ENCODE measurements at regions not wholly inside any gene's neighbourhood (a gene's known extent, or its start where the extent isn't known, plus 50 kb on each side); places are given as distances from the start of the nearest gene placed in this dataset.

DNA sequence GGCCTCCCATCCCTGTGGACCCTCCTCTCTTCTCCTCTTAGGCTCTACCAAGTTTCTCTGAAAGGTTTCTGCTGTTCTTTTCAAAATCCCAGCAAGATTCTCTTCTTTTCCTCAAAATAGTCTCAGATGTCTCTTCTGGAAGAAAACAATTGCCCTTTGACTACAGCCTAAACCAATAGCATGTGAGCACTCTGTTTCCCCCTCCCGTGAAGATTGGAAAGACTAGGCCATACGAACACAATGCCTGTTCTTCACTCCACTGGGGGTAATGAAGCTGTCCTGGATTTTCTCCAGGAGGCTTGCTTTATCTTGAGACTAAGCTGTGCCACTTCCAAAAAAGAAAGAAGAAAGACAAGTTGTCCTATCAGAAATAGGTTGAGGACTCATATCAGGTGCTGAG is 178.7 kb upstream of the MCTP2 start:
- DNase-seq (ENCODE audit: low spot score) (no peak), ATAC-seq (no peak)
- H3K36me3 Mint-ChIP-seq = no peaks in the 10 kb centered on the region
- no peaks in the 10 kb centered on the region; the same call in 1 of the 2 replicates for H3K27me3 Mint-ChIP-seq (ENCODE audit: low read depth)
- no peak overlapping the region for H3K4me3 Mint-ChIP-seq
- POLR2A ChIA-PET = no interaction called here
- no peak overlapping the region for H3K27ac Mint-ChIP-seq
- H3K4me1 Mint-ChIP-seq = no peaks in the 10 kb centered on the region
- TF ChIP-seq STAT6 (CRISPR knock-in tag; conservative IDR thresholded peaks at IDR 0.05; ENCODE audit: low read depth) (no peak), TP53 (CRISPR knock-in tag; IDR thresholded peaks at IDR 0.05) (no peak), TEAD4 (CRISPR knock-in tag; IDR thresholded peaks at IDR 0.05) (no peak), SP1 (CRISPR knock-in tag; conservative IDR thresholded peaks at IDR 0.05) (no peak), EMX1 (CRISPR knock-in tag; IDR thresholded peaks at IDR 0.05) (no peak), ERG (CRISPR knock-in tag; IDR thresholded peaks at IDR 0.05) (no peak), MYBL2 (CRISPR knock-in tag; IDR thresholded peaks at IDR 0.05) (no peak), JUN (CRISPR knock-in tag; IDR thresholded peaks at IDR 0.05) (no peak), CREM (CRISPR knock-in tag; IDR thresholded peaks at IDR 0.05) (no peak), ESRRA (CRISPR knock-in tag; IDR thresholded peaks at IDR 0.05; ENCODE audit: borderline replicate concordance) (no peak), ZNF423 (CRISPR knock-in tag; IDR thresholded peaks at IDR 0.05) (no peak), ZNF396 (CRISPR knock-in tag; IDR thresholded peaks at IDR 0.05; ENCODE audit: borderline replicate concordance) (no peak), JAZF1 (CRISPR knock-in tag; IDR thresholded peaks at IDR 0.05) (no peak), SMAD4 (CRISPR knock-in tag; IDR thresholded peaks at IDR 0.05) (no peak)
- TF ChIP-seq, protein P1, sequence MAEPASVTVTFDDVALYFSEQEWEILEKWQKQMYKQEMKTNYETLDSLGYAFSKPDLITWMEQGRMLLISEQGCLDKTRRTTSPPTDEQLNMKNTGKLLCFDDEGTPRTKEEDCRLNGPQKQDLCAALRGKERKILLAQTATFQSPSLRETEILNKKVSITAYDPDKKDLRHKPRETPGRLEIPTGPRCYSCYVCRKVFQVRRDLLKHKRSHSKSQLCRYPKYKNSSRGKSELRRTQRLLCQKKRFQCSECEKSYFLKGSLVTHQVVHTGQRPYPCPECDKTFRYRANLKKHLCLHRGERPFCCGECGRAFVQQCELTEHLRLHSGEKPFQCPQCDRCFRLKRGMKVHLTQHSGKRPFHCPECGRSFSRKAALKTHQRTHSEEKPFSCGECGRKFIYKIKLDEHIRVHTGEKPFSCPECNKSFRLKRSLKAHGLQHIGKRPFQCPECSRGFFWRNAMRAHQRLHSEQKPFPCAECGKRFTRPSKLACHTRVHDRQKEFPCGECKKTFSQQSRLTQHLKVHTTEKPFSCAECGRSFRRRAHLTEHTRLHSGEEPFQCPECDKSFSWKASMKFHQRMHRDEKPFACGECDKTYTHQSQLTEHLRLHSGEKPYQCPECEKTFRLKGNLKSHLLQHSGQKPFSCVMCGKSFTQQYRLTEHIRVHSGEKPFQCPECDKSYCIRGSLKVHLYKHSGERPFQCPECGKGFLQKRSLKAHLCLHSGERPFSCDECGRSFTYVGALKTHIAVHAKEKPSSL (CRISPR knock-in tag; conservative IDR thresholded peaks at IDR 0.05) = no peak
- TF ChIP-seq, protein P2, sequence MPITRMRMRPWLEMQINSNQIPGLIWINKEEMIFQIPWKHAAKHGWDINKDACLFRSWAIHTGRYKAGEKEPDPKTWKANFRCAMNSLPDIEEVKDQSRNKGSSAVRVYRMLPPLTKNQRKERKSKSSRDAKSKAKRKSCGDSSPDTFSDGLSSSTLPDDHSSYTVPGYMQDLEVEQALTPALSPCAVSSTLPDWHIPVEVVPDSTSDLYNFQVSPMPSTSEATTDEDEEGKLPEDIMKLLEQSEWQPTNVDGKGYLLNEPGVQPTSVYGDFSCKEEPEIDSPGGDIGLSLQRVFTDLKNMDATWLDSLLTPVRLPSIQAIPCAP (CRISPR knock-in tag; IDR thresholded peaks at IDR 0.05) = no peak
- TF ChIP-seq, protein P3, sequence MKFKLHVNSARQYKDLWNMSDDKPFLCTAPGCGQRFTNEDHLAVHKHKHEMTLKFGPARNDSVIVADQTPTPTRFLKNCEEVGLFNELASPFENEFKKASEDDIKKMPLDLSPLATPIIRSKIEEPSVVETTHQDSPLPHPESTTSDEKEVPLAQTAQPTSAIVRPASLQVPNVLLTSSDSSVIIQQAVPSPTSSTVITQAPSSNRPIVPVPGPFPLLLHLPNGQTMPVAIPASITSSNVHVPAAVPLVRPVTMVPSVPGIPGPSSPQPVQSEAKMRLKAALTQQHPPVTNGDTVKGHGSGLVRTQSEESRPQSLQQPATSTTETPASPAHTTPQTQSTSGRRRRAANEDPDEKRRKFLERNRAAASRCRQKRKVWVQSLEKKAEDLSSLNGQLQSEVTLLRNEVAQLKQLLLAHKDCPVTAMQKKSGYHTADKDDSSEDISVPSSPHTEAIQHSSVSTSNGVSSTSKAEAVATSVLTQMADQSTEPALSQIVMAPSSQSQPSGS (CRISPR knock-in tag; IDR thresholded peaks at IDR 0.05; ENCODE audit: borderline replicate concordance, low read depth) = no peak
- TF ChIP-seq, protein P4, sequence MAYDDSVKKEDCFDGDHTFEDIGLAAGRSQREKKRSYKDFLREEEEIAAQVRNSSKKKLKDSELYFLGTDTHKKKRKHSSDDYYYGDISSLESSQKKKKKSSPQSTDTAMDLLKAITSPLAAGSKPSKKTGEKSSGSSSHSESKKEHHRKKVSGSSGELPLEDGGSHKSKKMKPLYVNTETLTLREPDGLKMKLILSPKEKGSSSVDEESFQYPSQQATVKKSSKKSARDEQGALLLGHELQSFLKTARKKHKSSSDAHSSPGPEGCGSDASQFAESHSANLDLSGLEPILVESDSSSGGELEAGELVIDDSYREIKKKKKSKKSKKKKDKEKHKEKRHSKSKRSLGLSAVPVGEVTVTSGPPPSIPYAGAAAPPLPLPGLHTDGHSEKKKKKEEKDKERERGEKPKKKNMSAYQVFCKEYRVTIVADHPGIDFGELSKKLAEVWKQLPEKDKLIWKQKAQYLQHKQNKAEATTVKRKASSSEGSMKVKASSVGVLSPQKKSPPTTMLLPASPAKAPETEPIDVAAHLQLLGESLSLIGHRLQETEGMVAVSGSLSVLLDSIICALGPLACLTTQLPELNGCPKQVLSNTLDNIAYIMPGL (CRISPR knock-in tag; IDR thresholded peaks at IDR 0.05) = no peak
- TF ChIP-seq, protein P5, sequence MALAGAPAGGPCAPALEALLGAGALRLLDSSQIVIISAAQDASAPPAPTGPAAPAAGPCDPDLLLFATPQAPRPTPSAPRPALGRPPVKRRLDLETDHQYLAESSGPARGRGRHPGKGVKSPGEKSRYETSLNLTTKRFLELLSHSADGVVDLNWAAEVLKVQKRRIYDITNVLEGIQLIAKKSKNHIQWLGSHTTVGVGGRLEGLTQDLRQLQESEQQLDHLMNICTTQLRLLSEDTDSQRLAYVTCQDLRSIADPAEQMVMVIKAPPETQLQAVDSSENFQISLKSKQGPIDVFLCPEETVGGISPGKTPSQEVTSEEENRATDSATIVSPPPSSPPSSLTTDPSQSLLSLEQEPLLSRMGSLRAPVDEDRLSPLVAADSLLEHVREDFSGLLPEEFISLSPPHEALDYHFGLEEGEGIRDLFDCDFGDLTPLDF (CRISPR knock-in tag; IDR thresholded peaks at IDR 0.05) = no peak
- CTCF ChIA-PET = no interaction called here
- H3K9me3 Mint-ChIP-seq = no peaks in the 10 kb centered on the region
